Endothelial cell of umbilical vein (primary cell): ENCODE measurements at regions not wholly inside any gene's neighbourhood (a gene's known extent, or its start where the extent isn't known, plus 50 kb on each side); places are given as distances from the start of the nearest gene placed in this dataset.

ENCODE experiments used
- BruUV-seq: library from RNA; stranded (reverse); fragments of 400-500 nt; replicated peaks from 2 replicates; lab custom pipeline; 2021; lab: Mats Ljungman, UMichigan
- CTCF ChIA-PET: fragments of 300-600, 350-600 bp; sonication (Branson Sonifier 250); formaldehyde crosslinking; loops from one replicate; lab custom pipeline; 2021; ENCODE audit warnings: antibody characterized with exemption, inconsistent platforms; lab: Charles Lee
- POLR2A ChIA-PET: fragments of 300-600, 350-600 bp; sonication (Branson Sonifier 250); formaldehyde crosslinking; loops from one replicate; lab custom pipeline; 2021; ENCODE audit warnings: antibody characterized with exemption, inconsistent platforms; lab: Charles Lee
- DNase-seq: peaks from one replicate; pipeline ENCODE4 v3.0.0-alpha.2; 2011; ENCODE audit warnings: low read depth, low spot score
- FAIRE-seq: peaks from 2 replicates; lab custom pipeline; 2011; peaks lifted over from hg19 to GRCh38; lab: Jason Lieb, UNC
- H2AFZ ChIP-seq: 2 replicates; pipeline ENCODE4 v1.6.0; 2012; ENCODE audit warnings: low read depth, low read length, control low read depth, inconsistent platforms
- H3K27ac ChIP-seq: 2 replicates; pipeline ENCODE4 v1.5.1; 2011; ENCODE audit warnings: low read depth, mild to moderate bottlenecking, control low read depth, low read length, moderate library complexity; ENCODE audit not compliant: insufficient read depth
- H3K27me3 ChIP-seq, 2 experiments: 2 replicates each; pipeline versions ENCODE4 v1.6.0 to v1.6.1; 2011; ENCODE audit warnings: low read length in 2 of 2, mixed read lengths in 1 of 2; ENCODE audit not compliant: control insufficient read depth in 2 of 2, insufficient read depth in 2 of 2
- H3K36me3 ChIP-seq, 2 experiments: 2 replicates in 1 of 2; 3 replicates in 1 of 2; pipeline ENCODE4 v1.5.1; 2011; ENCODE audit warnings: low read length in 2 of 2, mild to moderate bottlenecking in 1 of 2, moderate library complexity in 1 of 2; ENCODE audit not compliant: control insufficient read depth in 2 of 2, insufficient read depth in 2 of 2; ENCODE audit errors: extremely low read depth in 1 of 2
- H3K4me1 ChIP-seq: 3 replicates; pipeline ENCODE4 v1.5.1; 2011; ENCODE audit warnings: mild to moderate bottlenecking, low read length; ENCODE audit not compliant: control insufficient read depth, insufficient read depth; ENCODE audit errors: extremely low read depth
- H3K4me2 ChIP-seq: 2 replicates; pipeline ENCODE4 v1.6.1; 2011; ENCODE audit warnings: low read length, control low read depth, mixed read lengths; ENCODE audit not compliant: insufficient read depth
- H3K4me3 ChIP-seq, 3 experiments: fragments of 200-600 bp in 1 of 3; sonication (generic), shearing (Covaris generic) in 1 of 3; replicated peaks in 1 of 3; 2 replicates each; pipeline ENCODE4 v1.5.1; 2011 to 2016; ENCODE audit warnings: control low read depth in 3 of 3, low read length in 3 of 3, mild to moderate bottlenecking in 2 of 3, inconsistent platforms in 1 of 3, low read depth in 1 of 3, moderate library complexity in 1 of 3; ENCODE audit not compliant: insufficient read depth in 1 of 3
- H3K79me2 ChIP-seq: 2 replicates; pipeline ENCODE4 v1.6.0; 2012; ENCODE audit warnings: low read length, inconsistent platforms; ENCODE audit not compliant: control insufficient read depth, insufficient read depth
- H3K9ac ChIP-seq: replicated peaks from 2 replicates; pipeline ENCODE3; 2011; ENCODE audit warnings: low read length, control low read depth; ENCODE audit not compliant: insufficient read depth; ENCODE audit errors: extremely low read depth
- H3K9me1 ChIP-seq: replicated peaks from 3 replicates; pipeline ENCODE4 v1.6.0; 2011; ENCODE audit warnings: mild to moderate bottlenecking, low read length; ENCODE audit not compliant: control insufficient read depth, insufficient read depth; ENCODE audit errors: extremely low read depth
- H3K9me3 ChIP-seq: replicated peaks from 2 replicates; pipeline ENCODE4 v1.5.1; 2012; ENCODE audit warnings: low read length, inconsistent platforms; ENCODE audit not compliant: control insufficient read depth, insufficient read depth
- H4K20me1 ChIP-seq: replicated peaks from 2 replicates; pipeline ENCODE3; 2011; ENCODE audit warnings: mild to moderate bottlenecking, low read length; ENCODE audit not compliant: control insufficient read depth, insufficient read depth; ENCODE audit errors: extremely low read depth
- CTCF ChIP-seq, 2 donors: IDR thresholded peaks; 1 replicate in 1 of 2; 2 replicates in 1 of 2; pipeline ENCODE4 v1.5.1; 2011; ENCODE audit warnings: low read length in 2 of 2, mild to moderate bottlenecking in 2 of 2, moderate library complexity in 2 of 2, control low read depth in 1 of 2, inconsistent platforms in 1 of 2, low read depth in 1 of 2; ENCODE audit not compliant: insufficient read depth in 1 of 2; ENCODE audit errors: extremely low read depth in 1 of 2
- EZH2 ChIP-seq: IDR thresholded peaks from 2 replicates; pipeline ENCODE4 v1.6.1; 2012; ENCODE audit warnings: borderline replicate concordance, low read depth, mild to moderate bottlenecking, moderate library complexity, low read length, inconsistent platforms; ENCODE audit not compliant: severe bottlenecking
- FOS ChIP-seq: IDR thresholded peaks from 2 replicates; pipeline ENCODE4 v1.6.1; 2011; ENCODE audit warnings: mild to moderate bottlenecking, low read length, moderate library complexity, borderline replicate concordance; ENCODE audit not compliant: insufficient read depth
- GATA2 ChIP-seq: IDR thresholded peaks from 2 replicates; pipeline ENCODE4 v1.7.0; 2011; ENCODE audit warnings: low read depth, mild to moderate bottlenecking, moderate library complexity, mixed read lengths, low read length; ENCODE audit not compliant: insufficient read length, insufficient read depth
- JUN ChIP-seq: IDR thresholded peaks from 2 replicates; pipeline ENCODE4 v1.6.1; 2011; ENCODE audit warnings: borderline replicate concordance, low read depth; ENCODE audit not compliant: insufficient read length, insufficient read depth
- MAX ChIP-seq: IDR thresholded peaks from 2 replicates; pipeline ENCODE4 v1.6.1; 2011; ENCODE audit not compliant: insufficient read depth, insufficient read length
- MYC ChIP-seq: IDR thresholded peaks from one replicate; pipeline ENCODE4 v1.6.1; 2011; ENCODE audit warnings: mild to moderate bottlenecking, low read depth, low read length
- POLR2A ChIP-seq: IDR thresholded peaks from 2 replicates; pipeline ENCODE4 v1.6.1; 2012; ENCODE audit warnings: low read depth, mild to moderate bottlenecking, control low read depth, low read length
- POLR2AphosphoS5 ChIP-seq: IDR thresholded peaks from 2 replicates; pipeline ENCODE4 v1.6.1; 2012; ENCODE audit warnings: low read depth, mild to moderate bottlenecking, control low read depth, low read length, moderate library complexity; ENCODE audit not compliant: insufficient read depth
- dilution Hi-C: fragments of 300-500 bp; cut with MboI; formaldehyde crosslinking; loops from one replicate; pipeline ENCODE4 v1.15.0; 2019; ENCODE audit warnings: low sequenced_read_pairs; ENCODE audit not compliant: extremely low pct_ligation_motif_present
- intact Hi-C: fragments of 100-400 bp; cut with micrococcal nuclease; formaldehyde crosslinking; loops from one replicate; pipeline ENCODE4 v1.10.0; 2022

- H3K79me2 ChIP-seq = no peaks in the 10 kb centered on the region
- H3K4me2 ChIP-seq = no peak overlapping the region
- FAIRE-seq (no peak), DNase-seq (no peak)
- POLR2A ChIA-PET = interaction anchor here (0.6 kb wide), 1 partner anchor 41 kb away, joined by 3 read pairs; no protein-coding TSS in a partner anchor
- no peaks in the 10 kb centered on the region for H3K36me3 ChIP-seq
- BruUV-seq = no TSS peak
- CTCF ChIA-PET = no interaction called here
- H4K20me1 ChIP-seq = no peaks in the 10 kb centered on the region
- no peaks in the 10 kb centered on the region for H3K4me1 ChIP-seq
- no peaks in the 10 kb centered on the region for H3K9me1 ChIP-seq
- no peaks in the 10 kb centered on the region for H3K9me3 ChIP-seq
- TF ChIP-seq POLR2A (no peak), GATA2 (no peak), EZH2 (no peak), POLR2AphosphoS5 (no peak)
- dilution Hi-C loops = no loop called here
- intact Hi-C loops = no loop called here
- H3K4me3 ChIP-seq = no peak overlapping the region
- no peak overlapping the region for H3K27ac ChIP-seq
- H3K27me3 ChIP-seq = peaks cover 13 to 23% of the 10 kb centered on the region in 2 experiments
- H2AFZ ChIP-seq = no peak overlapping the region
- no peak overlapping the region for H3K9ac ChIP-seq
Observed at GRCh38 chr13:26998292-26998691, 173.3 kb downstream of the USP12 start.

GRCh38 chr13:26996965-26997752 is 174.5 kb downstream of the USP12 start:
- H2AFZ ChIP-seq = no peak overlapping the region
- DNase-seq (no peak), FAIRE-seq (no peak)
- dilution Hi-C loops (no loop called here), intact Hi-C loops (no loop called here)
- H3K9me3 ChIP-seq = no peaks in the 10 kb centered on the region
- no peaks in the 10 kb centered on the region for H4K20me1 ChIP-seq
- H3K36me3 ChIP-seq = no peaks in the 10 kb centered on the region
- H3K79me2 ChIP-seq = no peaks in the 10 kb centered on the region
- no peak overlapping the region for H3K27ac ChIP-seq
- no TSS peak for BruUV-seq
- no peak overlapping the region for H3K9ac ChIP-seq
- no peaks in the 10 kb centered on the region for H3K4me1 ChIP-seq
- no peak overlapping the region for H3K4me2 ChIP-seq
- H3K9me1 ChIP-seq = no peaks in the 10 kb centered on the region
- no peak for TF ChIP-seq MYC
- TF ChIP-seq CTCF (IDR thresholded peaks at IDR 0.05; ENCODE audit: extremely low read depth in 1 of 2, insufficient read depth in 1 of 2, low read depth in 1 of 2, low read length in 2 of 2) = no peak
- TF ChIP-seq POLR2AphosphoS5 = no peak
- TF ChIP-seq EZH2 = no peak
- TF ChIP-seq FOS = no peak
- TF ChIP-seq GATA2 = no peak
- no peak for TF ChIP-seq POLR2A
- no peak for TF ChIP-seq JUN
- no peak for TF ChIP-seq MAX
- ChIA-PET CTCF (interaction anchor here (0.6 to 1.1 kb wide), 3 partner anchors 12 to 365 kb away, joined by 4 to 9 read pairs (median 6); no protein-coding TSS in a partner anchor), POLR2A (no interaction called here)
- peaks cover 13 to 17% of the 10 kb centered on the region in 2 experiments for H3K27me3 ChIP-seq
- H3K4me3 ChIP-seq = no peak overlapping the region
